COR-L47 (cell line): ENCODE measurements at regions not wholly inside any gene's neighbourhood (a gene's known extent, or its start where the extent isn't known, plus 50 kb on each side); places are given as distances from the start of the nearest gene placed in this dataset.

Experiments
- DNase-seq: peaks from one replicate; lab custom pipeline; 2025; lab: John Stamatoyannopoulos, UW

GRCh38 chr2:34961822-34962221, 1362.7 kb upstream of the FAM98A start:
- no peak for DNase-seq

GRCh38 chr2:34954758-34955157, 1355.7 kb upstream of the FAM98A start:
- no peak for DNase-seq

GRCh38 chr2:34950797-34951196, 1351.7 kb upstream of the FAM98A start:
- no peak for DNase-seq

GRCh38 chr2:34949316-34949715, 1350.2 kb upstream of the FAM98A start:
- no peak for DNase-seq

GRCh38 chr2:34936089-34936488, 1337.0 kb upstream of the FAM98A start:
- DNase-seq = no peak

GRCh38 chr2:34912084-34912483, 1313.0 kb upstream of the FAM98A start:
- DNase-seq = no peak

GRCh38 chr2:34909992-34910705, 1311.0 kb upstream of the FAM98A start:
- no peak for DNase-seq

GRCh38 chr2:34907812-34908211, 1308.7 kb upstream of the FAM98A start:
- no peak for DNase-seq

- DNase-seq = no peak
These were observed 1302.6 kb upstream of the FAM98A start for GRCh38 chr2:34901739-34902138.

- no peak for DNase-seq
These were observed 1300.0 kb upstream of the FAM98A start for GRCh38 chr2:34899079-34899478.

- no peak for DNase-seq
These were observed 1293.7 kb upstream of the FAM98A start for GRCh38 chr2:34892766-34893165.

- no peak for DNase-seq
These were observed 1293.2 kb upstream of the FAM98A start for GRCh38 chr2:34892256-34892655.

- no peak for DNase-seq
These were observed 1276.1 kb upstream of the FAM98A start for GRCh38 chr2:34875091-34875745.

GRCh38 chr2:34853646-34854045, 1254.5 kb upstream of the FAM98A start:
- no peak for DNase-seq

- no peak for DNase-seq
These were observed 1252.7 kb upstream of the FAM98A start for GRCh38 chr2:34851804-34852203.

- no peak for DNase-seq
These were observed 1250.7 kb upstream of the FAM98A start for GRCh38 chr2:34849827-34850226.

GRCh38 chr2:34848691-34849090, 1249.6 kb upstream of the FAM98A start:
- DNase-seq = no peak

- DNase-seq = no peak
These were observed 1249.0 kb upstream of the FAM98A start for GRCh38 chr2:34848132-34848531.

- no peak for DNase-seq
These were observed 1245.5 kb upstream of the FAM98A start for GRCh38 chr2:34844629-34845028.

GRCh38 chr2:34838408-34838807, 1239.3 kb upstream of the FAM98A start:
- DNase-seq = no peak

- no peak for DNase-seq
These were observed 1237.3 kb upstream of the FAM98A start for GRCh38 chr2:34836361-34836760.

GRCh38 chr2:34831096-34831495, 1232.0 kb upstream of the FAM98A start:
- no peak for DNase-seq

GRCh38 chr2:34828481-34828880, 1229.4 kb upstream of the FAM98A start:
- no peak for DNase-seq

GRCh38 chr2:34827398-34827797, 1228.3 kb upstream of the FAM98A start:
- DNase-seq = no peak
